Fibroblast of mammary gland (primary cell): ENCODE measurements at regions not wholly inside any gene's neighbourhood (a gene's known extent, or its start where the extent isn't known, plus 50 kb on each side); places are given as distances from the start of the nearest gene placed in this dataset.

ENCODE experiments used
- DNase-seq: peaks from one replicate; pipeline ENCODE4 v3.0.0-alpha.2; 2010; ENCODE audit warnings: low read depth
- H3K4me3 ChIP-seq: 2 replicates; pipeline ENCODE4 v1.5.1; 2011; ENCODE audit warnings: low read depth, mild to moderate bottlenecking, low read length, moderate library complexity; ENCODE audit not compliant: control insufficient read depth
- CTCF ChIP-seq: conservative IDR thresholded peaks from 2 replicates; pipeline ENCODE4 v1.5.1; 2011; ENCODE audit warnings: low read depth, low read length, inconsistent platforms; ENCODE audit not compliant: control insufficient read depth, insufficient read depth

GRCh38 chr2:120896901-120897300, 161.2 kb downstream of the GLI2 start:
- no peak for DNase-seq

GRCh38 chr2:120897399-120897798, 161.7 kb downstream of the GLI2 start:
- no peak for DNase-seq
- no peak overlapping the region for H3K4me3 ChIP-seq
- no peak for TF ChIP-seq CTCF

More at GRCh38 chr2:120896901-120897300, 161.2 kb downstream of the GLI2 start:
- H3K4me3 ChIP-seq: no peak overlapping the region
- TF ChIP-seq CTCF: no peak

GRCh38 chr2:120898496-120898895, 162.8 kb downstream of the GLI2 start:
- TF ChIP-seq CTCF: no peak
- H3K4me3 ChIP-seq: no peak overlapping the region
- DNase-seq: no peak

- DNase-seq: no peak
- TF ChIP-seq CTCF: no peak
These were observed 163.5 kb downstream of the GLI2 start for GRCh38 chr2:120898961-120899750.

GRCh38 chr2:120899771-120900170, 164.1 kb downstream of the GLI2 start:
- no peak for TF ChIP-seq CTCF
- no peak overlapping the region for H3K4me3 ChIP-seq
- no peak for DNase-seq

More at GRCh38 chr2:120898961-120899750, 163.5 kb downstream of the GLI2 start:
- H3K4me3 ChIP-seq: no peak overlapping the region

GRCh38 chr2:120901201-120901600, 165.5 kb downstream of the GLI2 start:
- no peak overlapping the region for H3K4me3 ChIP-seq
- DNase-seq: no peak
- no peak for TF ChIP-seq CTCF
